CD14-positive monocyte (primary cell): ENCODE measurements at regions not wholly inside any gene's neighbourhood (a gene's known extent, or its start where the extent isn't known, plus 50 kb on each side); places are given as distances from the start of the nearest gene placed in this dataset.

Experiments used
- DNase-seq, 3 donors: peaks; one replicate each; pipeline ENCODE4 v3.0.0-alpha.2; 2011 to 2022
- H2AFZ ChIP-seq: 2 replicates; pipeline ENCODE4 v1.6.0; 2012; ENCODE audit warnings: mild to moderate bottlenecking, low read depth, low read length, inconsistent platforms; ENCODE audit not compliant: insufficient read depth, poor library complexity, severe bottlenecking
- H3K27ac ChIP-seq, 2 donors: 1 replicate in 1 of 2; 2 replicates in 1 of 2; pipeline ENCODE4 v1.5.1; 2012 to 2013; ENCODE audit warnings: low read length in 2 of 2, control low read depth in 1 of 2, inconsistent platforms in 1 of 2, low read depth in 1 of 2, mild to moderate bottlenecking in 1 of 2
- H3K27me3 ChIP-seq, 2 donors: one replicate each; pipeline versions ENCODE4 v1.6.0 to v1.6.1; 2011 to 2013; ENCODE audit warnings: low read length in 2 of 2; ENCODE audit not compliant: control insufficient read depth in 2 of 2, insufficient read depth in 2 of 2
- H3K36me3 ChIP-seq, 2 donors: replicated peaks in 1 of 2; 1 replicate in 1 of 2; 2 replicates in 1 of 2; pipeline versions ENCODE4 v1.5.1 to v1.6.1; 2012 to 2013; ENCODE audit warnings: low read length in 2 of 2, control low read depth in 1 of 2, inconsistent platforms in 1 of 2, mild to moderate bottlenecking in 1 of 2; ENCODE audit not compliant: insufficient read depth in 2 of 2, control insufficient read depth in 1 of 2
- H3K4me1 ChIP-seq, 2 donors: 1 replicate in 1 of 2; 2 replicates in 1 of 2; pipeline versions ENCODE4 v1.5.1 to v1.6.1; 2012 to 2013; ENCODE audit warnings: low read length in 2 of 2, control low read depth in 1 of 2, inconsistent platforms in 1 of 2, mild to moderate bottlenecking in 1 of 2, moderate library complexity in 1 of 2; ENCODE audit not compliant: insufficient read depth in 2 of 2, control insufficient read depth in 1 of 2
- H3K4me2 ChIP-seq: replicated peaks from 2 replicates; pipeline ENCODE3; 2012; ENCODE audit warnings: low read length, moderate library complexity, mild to moderate bottlenecking; ENCODE audit not compliant: poor library complexity, severe bottlenecking; ENCODE audit errors: extremely low read depth
- H3K4me3 ChIP-seq, 3 experiments: fragments of 200-600 bp in 1 of 3; sonication (generic) in 1 of 3; replicated peaks in 1 of 3; 1 replicate in 2 of 3; 2 replicates in 1 of 3; pipeline ENCODE4 v1.5.1; 2011 to 2013; ENCODE audit warnings: low read length in 3 of 3, mild to moderate bottlenecking in 3 of 3, control low read depth in 2 of 3, low read depth in 2 of 3, inconsistent platforms in 1 of 3, moderate library complexity in 1 of 3
- H3K79me2 ChIP-seq: 2 replicates; pipeline ENCODE4 v1.6.0; 2012; ENCODE audit warnings: mild to moderate bottlenecking, control low read depth, inconsistent platforms, low read length, moderate library complexity; ENCODE audit not compliant: insufficient read depth
- H3K9ac ChIP-seq: 2 replicates; pipeline ENCODE4 v1.6.0; 2017; ENCODE audit warnings: low read length, mild to moderate bottlenecking; ENCODE audit not compliant: insufficient read depth, poor library complexity, severe bottlenecking
- H3K9me3 ChIP-seq, 2 donors: replicated peaks in 1 of 2; 1 replicate in 1 of 2; 2 replicates in 1 of 2; pipeline versions ENCODE4 v1.5.1 to v1.6.1; 2012 to 2013; ENCODE audit warnings: low read length in 2 of 2, control low read depth in 1 of 2; ENCODE audit not compliant: control insufficient read depth in 1 of 2, insufficient read depth in 1 of 2
- H4K20me1 ChIP-seq: 2 replicates; pipeline ENCODE4 v1.6.0; 2012; ENCODE audit warnings: mild to moderate bottlenecking, low read length, control low read depth, moderate library complexity; ENCODE audit not compliant: insufficient read depth
- H3K27ac Mint-ChIP-seq, 7 donors: one replicate each; pipeline ENCODE4 v1.8.0; 2020; ENCODE audit warnings: mild to moderate bottlenecking in 7 of 7, mixed read lengths in 7 of 7, moderate library complexity in 6 of 7, inconsistent platforms in 2 of 7
- H3K27me3 Mint-ChIP-seq, 3 donors: one replicate each; pipeline ENCODE4 v1.8.0; 2021 to 2022; ENCODE audit warnings: low read depth in 3 of 3, mild to moderate bottlenecking in 3 of 3, mixed read lengths in 3 of 3, moderate library complexity in 3 of 3, inconsistent platforms in 1 of 3
- H3K36me3 Mint-ChIP-seq, 2 donors: one replicate each; pipeline ENCODE4 v1.8.0; 2020; ENCODE audit warnings: mixed read lengths in 2 of 2, inconsistent platforms in 1 of 2, mild to moderate bottlenecking in 1 of 2
- H3K4me1 Mint-ChIP-seq: one replicate; pipeline ENCODE4 v1.8.0; 2020; ENCODE audit warnings: mild to moderate bottlenecking, mixed read lengths
- H3K4me3 Mint-ChIP-seq, 2 donors: one replicate each; pipeline ENCODE4 v1.8.0; 2020; ENCODE audit warnings: mild to moderate bottlenecking in 2 of 2, mixed read lengths in 2 of 2, moderate library complexity in 1 of 2
- H3K9me3 Mint-ChIP-seq, 7 donors: one replicate each; pipeline ENCODE4 v1.8.0; 2020 to 2022; ENCODE audit warnings: mixed read lengths in 7 of 7, mild to moderate bottlenecking in 6 of 7, moderate library complexity in 6 of 7, inconsistent platforms in 2 of 7
- CTCF ChIP-seq: fragments of 200-600 bp; IDR thresholded peaks from one replicate; pipeline ENCODE4 v1.8.0; 2022; ENCODE audit warnings: antibody characterized with exemption, mild to moderate bottlenecking
- WGBS: methylation state at CpG from one replicate; pipeline ENCODE4 v1.1.5; 2013; ENCODE audit warnings: missing lambda C conversion rate; ENCODE audit not compliant: insufficient coverage; 5-methylcytosine and 5-hydroxymethylcytosine counted together
- intact Hi-C, 2 donors: fragments of 100-400 bp; cut with micrococcal nuclease; formaldehyde crosslinking; loops; one replicate each; pipeline versions ENCODE4 v1.15.0 to v1.15.1; 2023

- Histone ChIP-seq H3K4me1 (no peaks in the 10 kb centered on the region), H3K27me3 (no peaks in the 10 kb centered on the region), H3K9ac (no peak overlapping the region), H3K9me3 (peaks cover 0 to 7% of the 10 kb centered on the region in 2 donors), H3K4me2 (no peak overlapping the region), H3K36me3 (no peaks in the 10 kb centered on the region), H3K27ac (no peak overlapping the region), H2AFZ (no peak overlapping the region), H3K4me3 (no peak overlapping the region), H3K79me2 (no peaks in the 10 kb centered on the region), H4K20me1 (no peaks in the 10 kb centered on the region)
- Mint-ChIP-seq H3K4me3 (no peak overlapping the region), H3K36me3 (no peaks in the 10 kb centered on the region), H3K27me3 (peaks cover 0 to 7% (median 6%) of the 10 kb centered on the region in 3 donors), H3K9me3 (peaks cover 4 to 10% (median 7%) of the 10 kb centered on the region in 7 donors), H3K4me1 (no peaks in the 10 kb centered on the region), H3K27ac (no peak overlapping the region)
- no peak for TF ChIP-seq CTCF
- no peak for DNase-seq
- intact Hi-C loops: no loop called here
- WGBS: 90% methylated on average over 2 of the region's 4 CpGs
Observed at GRCh38 chr7:131726686-131727085, 170.3 kb upstream of the PODXL start.

GRCh38 chr7:131726031-131726430, 169.6 kb upstream of the PODXL start:
- Histone ChIP-seq H3K4me2 (no peak overlapping the region), H4K20me1 (no peaks in the 10 kb centered on the region), H3K4me3 (no peak overlapping the region), H3K36me3 (no peaks in the 10 kb centered on the region), H3K4me1 (no peaks in the 10 kb centered on the region), H2AFZ (no peak overlapping the region), H3K9ac (no peak overlapping the region), H3K27me3 (no peaks in the 10 kb centered on the region), H3K9me3 (peaks cover 0 to 7% of the 10 kb centered on the region in 2 donors), H3K79me2 (no peaks in the 10 kb centered on the region), H3K27ac (no peak overlapping the region)
- WGBS: 75% methylated on average over 1 of the region's 2 CpGs
- peaks cover 4 to 10% (median 7%) of the 10 kb centered on the region in 7 donors for H3K9me3 Mint-ChIP-seq
- intact Hi-C loops: no loop called here
- H3K27me3 Mint-ChIP-seq: peaks cover 0 to 7% (median 6%) of the 10 kb centered on the region in 3 donors
- no peaks in the 10 kb centered on the region for H3K36me3 Mint-ChIP-seq
- DNase-seq: no peak
- H3K4me3 Mint-ChIP-seq: no peak overlapping the region
- no peaks in the 10 kb centered on the region for H3K4me1 Mint-ChIP-seq
- no peak overlapping the region for H3K27ac Mint-ChIP-seq
- no peak for TF ChIP-seq CTCF
